ENCODE measurements at regions not wholly inside any gene's neighbourhood (a gene's known extent, or its start where the extent isn't known, plus 50 kb on each side); places are given as distances from the start of the nearest gene placed in this dataset.

DNA sequence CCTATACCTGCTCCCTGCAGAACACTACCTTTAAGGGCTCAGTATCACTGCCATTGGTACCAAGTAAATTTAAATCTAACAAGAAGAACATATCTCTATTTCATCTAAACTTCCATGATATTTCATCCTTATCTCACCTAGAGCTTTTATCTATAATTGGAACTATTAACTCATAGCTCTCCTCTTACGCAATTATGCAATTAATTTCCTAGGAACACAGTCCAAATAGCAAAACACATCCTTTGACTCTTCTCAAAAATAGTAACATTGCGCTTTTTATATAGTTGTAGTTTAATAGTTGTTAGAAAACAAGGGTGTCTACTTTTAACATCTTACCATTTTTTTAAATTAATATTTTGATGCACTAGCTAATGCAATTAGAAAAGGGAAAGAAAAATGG, 986.8 kb upstream of the SLC35B3 start:
- no peaks in the 10 kb centered on the region for H3K9me3 Mint-ChIP-seq
- Histone ChIP-seq H3K4me1 (ENCODE audit: insufficient read depth, low read length) (peaks cover 2% of the 10 kb centered on the region; the same call in 1 of the 2 replicates), H4K5ac (ENCODE audit: insufficient read length, low read depth, low read length) (no peak overlapping the region), H3K4ac (ENCODE audit: low read depth, low read length) (no peak overlapping the region), H3K18ac (ENCODE audit: insufficient read length, low read depth, low read length) (no peak overlapping the region), H3K14ac (ENCODE audit: insufficient read depth, low read length) (no peak overlapping the region), H3K9me3 (ENCODE audit: control insufficient read depth, low read depth, low read length) (no peaks in the 10 kb centered on the region), H3K4me2 (ENCODE audit: insufficient read depth, insufficient read length, low read length) (no peak overlapping the region), H2AFZ (ENCODE audit: low read length) (no peak overlapping the region), H3K23me2 (ENCODE audit: insufficient read length, low read depth, low read length, poor library complexity, severe bottlenecking) (no peaks in the 10 kb centered on the region), H3K56ac (ENCODE audit: insufficient read length, low read depth, low read length) (no peak overlapping the region), H4K91ac (ENCODE audit: insufficient read length, low read depth, low read length) (no peak overlapping the region), H3K27ac (ENCODE audit: insufficient read length, low read depth, low read length) (no peak overlapping the region), H3K9ac (ENCODE audit: extremely low read depth, insufficient read length, low read length) (no peak overlapping the region), H3T11ph (ENCODE audit: low read length) (no peak overlapping the region), H2AK5ac (ENCODE audit: insufficient read length, low read length) (no peak overlapping the region), H2BK5ac (ENCODE audit: insufficient read length, low read length) (no peak overlapping the region), H3K79me1 (ENCODE audit: insufficient read depth, low read depth, low read length, poor library complexity, severe bottlenecking) (no peaks in the 10 kb centered on the region), H4K8ac (replicated peaks; ENCODE audit: insufficient read length, low read depth, low read length) (no peak overlapping the region), H2BK15ac (ENCODE audit: low read depth, low read length) (no peak overlapping the region), H2BK120ac (ENCODE audit: low read depth, low read length, poor library complexity, severe bottlenecking) (no peak overlapping the region), H3K23ac (ENCODE audit: insufficient read length, low read depth, low read length) (no peak overlapping the region), H2BK20ac (ENCODE audit: low read depth, low read length, poor library complexity, severe bottlenecking) (no peak overlapping the region), H3K27me3 (ENCODE audit: insufficient read depth, low read length) (no peaks in the 10 kb centered on the region), H3K79me2 (ENCODE audit: insufficient read depth, low read length) (no peaks in the 10 kb centered on the region), H4K20me1 (ENCODE audit: control insufficient read depth, insufficient read depth, insufficient read length) (no peaks in the 10 kb centered on the region), H2BK12ac (ENCODE audit: insufficient read length, low read depth, low read length) (no peak overlapping the region)
- H3K36me3 Mint-ChIP-seq (ENCODE audit: insufficient read depth in 1 of 3, low read depth in 3 of 3): no peaks in the 10 kb centered on the region; a peak in 1 of 7 replicates
- no peaks in the 10 kb centered on the region for H3K27me3 Mint-ChIP-seq (ENCODE audit: low read depth)
- H3K4me1 Mint-ChIP-seq: peaks cover 13 to 21% of the 10 kb centered on the region in 2 experiments
- WGBS (ENCODE audit: extremely low coverage, insufficient read length, low lambda C conversion rate): no CpG with 5 or more reads among the region's 2 CpGs
- H3K4me3 Mint-ChIP-seq: no peak overlapping the region
- TF ChIP-seq, protein P1, sequence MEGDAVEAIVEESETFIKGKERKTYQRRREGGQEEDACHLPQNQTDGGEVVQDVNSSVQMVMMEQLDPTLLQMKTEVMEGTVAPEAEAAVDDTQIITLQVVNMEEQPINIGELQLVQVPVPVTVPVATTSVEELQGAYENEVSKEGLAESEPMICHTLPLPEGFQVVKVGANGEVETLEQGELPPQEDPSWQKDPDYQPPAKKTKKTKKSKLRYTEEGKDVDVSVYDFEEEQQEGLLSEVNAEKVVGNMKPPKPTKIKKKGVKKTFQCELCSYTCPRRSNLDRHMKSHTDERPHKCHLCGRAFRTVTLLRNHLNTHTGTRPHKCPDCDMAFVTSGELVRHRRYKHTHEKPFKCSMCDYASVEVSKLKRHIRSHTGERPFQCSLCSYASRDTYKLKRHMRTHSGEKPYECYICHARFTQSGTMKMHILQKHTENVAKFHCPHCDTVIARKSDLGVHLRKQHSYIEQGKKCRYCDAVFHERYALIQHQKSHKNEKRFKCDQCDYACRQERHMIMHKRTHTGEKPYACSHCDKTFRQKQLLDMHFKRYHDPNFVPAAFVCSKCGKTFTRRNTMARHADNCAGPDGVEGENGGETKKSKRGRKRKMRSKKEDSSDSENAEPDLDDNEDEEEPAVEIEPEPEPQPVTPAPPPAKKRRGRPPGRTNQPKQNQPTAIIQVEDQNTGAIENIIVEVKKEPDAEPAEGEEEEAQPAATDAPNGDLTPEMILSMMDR (conservative IDR thresholded peaks at IDR 0.05): no peak
- H3K27ac Mint-ChIP-seq: no peak overlapping the region
- no peak for DNase-seq

All from H9 (cell line).